Left ventricle myocardium inferior (tissue), 1 donor: ENCODE measurements at regions not wholly inside any gene's neighbourhood (a gene's known extent, or its start where the extent isn't known, plus 50 kb on each side); places are given as distances from the start of the nearest gene placed in this dataset.
A peak's percentile ranks its signal among the peaks of the same experiment; 100 is the strongest.

Source experiments
- DNase-seq: peaks from one replicate; pipeline ENCODE4 v3.0.0-alpha.2; 2020
- H3K27ac ChIP-seq: fragments of 200-600 bp; replicated peaks from 2 replicates; pipeline ENCODE4 v1.8.0; 2021
- H3K27me3 ChIP-seq: fragments of 200-600 bp; 2 replicates; pipeline ENCODE4 v1.8.0; 2021; ENCODE audit warnings: low read depth
- H3K36me3 ChIP-seq: fragments of 200-600 bp; 2 replicates; pipeline ENCODE4 v1.8.0; 2021
- H3K4me1 ChIP-seq: fragments of 200-600 bp; 2 replicates; pipeline ENCODE4 v1.8.0; 2021
- H3K4me3 ChIP-seq: fragments of 200-600 bp; 2 replicates; pipeline ENCODE4 v1.8.0; 2021; ENCODE audit warnings: mild to moderate bottlenecking, moderate library complexity
- H3K9me3 ChIP-seq: fragments of 200-600 bp; replicated peaks from 2 replicates; pipeline ENCODE4 v1.8.0; 2021
- CTCF ChIP-seq: fragments of 200-600 bp; IDR thresholded peaks from 2 replicates; pipeline ENCODE4 v1.8.0; 2021; ENCODE audit warnings: antibody characterized with exemption, mild to moderate bottlenecking, borderline replicate concordance
- intact Hi-C: fragments of 100-400 bp; cut with micrococcal nuclease; formaldehyde crosslinking; loops from one replicate; pipeline ENCODE4 v1.11.0; 2022
- donor health status: DM: no; HTN: yes; CAD: no; lungs with severe emphysema.

DNA sequence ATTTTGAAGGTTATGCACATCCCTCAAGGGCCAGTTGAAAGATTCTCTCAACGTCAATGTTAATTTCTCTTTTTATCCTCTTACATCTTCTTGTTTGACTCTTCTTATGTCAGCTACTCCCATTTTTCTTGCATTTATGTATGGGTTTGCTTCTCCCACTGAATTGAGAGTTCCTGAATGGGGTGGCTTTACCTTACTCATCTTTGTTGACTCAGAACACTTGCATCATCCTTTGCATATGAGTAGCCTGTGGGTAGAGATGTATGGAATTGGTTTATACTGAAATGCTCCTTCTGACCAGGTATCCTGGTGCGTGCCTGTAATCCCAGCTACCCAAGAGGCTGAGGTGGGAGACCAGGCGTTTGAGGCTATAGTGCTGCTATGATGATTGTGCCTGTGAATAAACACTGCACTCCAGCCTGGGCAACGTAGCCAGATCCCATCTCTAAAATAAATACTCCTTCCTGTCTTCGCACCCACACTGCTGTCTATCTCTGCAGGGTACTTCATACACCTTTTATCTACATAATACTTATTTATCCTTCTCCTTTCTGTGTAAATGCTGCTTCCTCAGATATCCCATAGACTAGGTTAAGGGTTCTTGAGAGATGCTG lies 123.6 kb upstream of the DPH6 start:
- no peak for TF ChIP-seq CTCF
- peaks cover 83% of the 10 kb centered on the region for H3K4me1 ChIP-seq
- no peak overlapping the region for H3K4me3 ChIP-seq
- no peak for DNase-seq
- intact Hi-C loops: loop anchor here (2.0 kb wide), 1 partner anchor 15 kb away; no protein-coding TSS in a partner anchor
- no peaks in the 10 kb centered on the region for H3K27me3 ChIP-seq
- H3K36me3 ChIP-seq: no peaks in the 10 kb centered on the region
- H3K9me3 ChIP-seq: no peaks in the 10 kb centered on the region
- H3K27ac ChIP-seq: peak overlapping the region; percentile 86

- H3K4me3 ChIP-seq: no peak overlapping the region
- no peaks in the 10 kb centered on the region for H3K9me3 ChIP-seq
- H3K27me3 ChIP-seq: no peaks in the 10 kb centered on the region
- no peak for TF ChIP-seq CTCF
- H3K27ac ChIP-seq: peak overlapping the region; percentile 76
- no peak for DNase-seq
- no peaks in the 10 kb centered on the region for H3K36me3 ChIP-seq
- H3K4me1 ChIP-seq: peaks cover 83% of the 10 kb centered on the region
- intact Hi-C loops: no loop called here
These were observed 125.2 kb upstream of the DPH6 start for GRCh38 chr15:35671197-35671596.

- Histone ChIP-seq H3K4me1 (peaks cover 76% of the 10 kb centered on the region), H3K9me3 (no peaks in the 10 kb centered on the region), H3K36me3 (no peaks in the 10 kb centered on the region), H3K27ac (peak overlapping the region; percentile 76), H3K27me3 (no peaks in the 10 kb centered on the region), H3K4me3 (no peak overlapping the region)
- intact Hi-C loops: no loop called here
- no peak for DNase-seq
- TF ChIP-seq CTCF: no peak
These were observed 126.0 kb upstream of the DPH6 start for GRCh38 chr15:35671981-35672380.

DNA sequence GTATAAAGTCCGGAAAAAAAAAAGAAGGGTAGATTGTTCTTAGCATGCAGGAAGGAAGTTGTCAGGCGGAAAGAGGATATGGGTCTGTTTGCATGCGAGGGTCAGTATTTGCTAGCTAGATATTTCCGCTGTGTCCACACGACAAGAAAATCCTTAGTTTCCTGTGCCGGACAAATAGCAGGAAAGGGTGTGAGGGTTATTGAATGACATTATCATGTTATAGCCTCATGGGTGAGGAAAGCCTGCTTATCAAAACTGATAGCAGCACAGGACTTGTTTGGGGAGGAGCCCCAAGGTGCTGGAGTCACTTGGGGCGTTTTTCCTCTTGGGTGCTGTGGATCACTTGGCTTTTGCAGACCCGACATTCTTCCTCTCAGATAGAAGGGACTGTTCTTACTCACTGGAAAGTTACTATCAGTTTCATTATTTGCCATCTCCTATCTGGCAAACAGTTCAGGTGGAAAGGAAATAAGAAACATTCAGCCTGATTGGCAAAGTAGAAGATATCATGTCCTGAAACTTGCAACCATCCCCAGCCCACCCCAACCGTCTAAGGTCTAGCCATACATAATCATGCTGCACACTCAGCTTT lies 127.2 kb upstream of the DPH6 start:
- Histone ChIP-seq H3K9me3 (no peaks in the 10 kb centered on the region), H3K36me3 (no peaks in the 10 kb centered on the region), H3K4me3 (peak overlapping the region; percentile 1), H3K27me3 (no peaks in the 10 kb centered on the region), H3K27ac (peak overlapping the region; percentile 76), H3K4me1 (peaks cover 63% of the 10 kb centered on the region)
- DNase-seq: no peak
- TF ChIP-seq CTCF: no peak
- intact Hi-C loops: no loop called here

DNA sequence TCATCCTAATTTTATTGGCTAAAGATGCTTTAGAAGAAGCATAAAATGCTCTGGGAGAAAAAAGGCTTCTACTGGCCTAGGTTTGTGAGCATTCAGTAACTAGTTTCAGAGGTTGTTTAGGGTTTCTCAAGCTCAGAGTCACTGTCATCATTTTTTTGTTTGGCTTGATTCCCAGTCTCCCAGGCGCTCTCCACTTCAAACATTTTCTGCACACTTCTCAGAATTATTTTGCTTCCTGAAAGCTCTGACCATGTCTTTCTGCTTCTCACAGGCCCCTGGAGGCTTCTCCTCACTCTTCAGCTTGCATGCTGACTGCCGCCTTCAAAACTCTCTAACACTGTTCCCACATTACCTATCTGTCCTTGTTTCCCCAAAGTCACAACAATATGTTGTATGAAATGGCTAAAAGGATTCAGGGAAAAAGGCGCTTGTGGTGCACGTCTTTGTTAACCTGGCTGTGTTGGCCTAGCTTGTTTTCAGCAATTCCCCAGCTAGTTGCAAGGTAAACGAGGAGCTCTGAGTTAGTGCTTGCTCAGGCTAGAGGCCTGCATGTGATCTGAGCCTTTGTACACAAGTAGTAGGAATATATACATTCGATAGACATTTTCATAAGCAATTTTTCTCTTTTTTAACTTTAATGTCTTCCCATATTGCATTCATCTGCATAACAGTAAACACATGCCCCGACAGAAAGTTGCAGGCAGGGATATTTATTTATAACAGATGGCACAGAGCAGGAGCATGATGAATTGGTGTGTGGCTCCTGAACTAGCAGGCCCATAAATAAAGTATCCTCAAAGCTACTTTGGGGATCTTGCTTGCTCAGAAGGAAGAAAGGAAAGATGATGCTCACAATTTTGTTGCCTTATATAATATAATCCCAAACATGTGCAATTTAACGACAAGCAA lies 129.2 kb upstream of the DPH6 start:
- Histone ChIP-seq H3K4me3 (no peak overlapping the region), H3K27me3 (no peaks in the 10 kb centered on the region), H3K4me1 (peaks cover 61% of the 10 kb centered on the region), H3K9me3 (no peaks in the 10 kb centered on the region), H3K36me3 (no peaks in the 10 kb centered on the region), H3K27ac (peak overlapping the region; percentile 76)
- TF ChIP-seq CTCF: no peak
- intact Hi-C loops: no loop called here
- no peak for DNase-seq
